ENCODE measurements at regions not wholly inside any gene's neighbourhood (a gene's known extent, or its start where the extent isn't known, plus 50 kb on each side); places are given as distances from the start of the nearest gene placed in this dataset.
A peak's percentile ranks its signal among the peaks of the same experiment; 100 is the strongest.

DNA sequence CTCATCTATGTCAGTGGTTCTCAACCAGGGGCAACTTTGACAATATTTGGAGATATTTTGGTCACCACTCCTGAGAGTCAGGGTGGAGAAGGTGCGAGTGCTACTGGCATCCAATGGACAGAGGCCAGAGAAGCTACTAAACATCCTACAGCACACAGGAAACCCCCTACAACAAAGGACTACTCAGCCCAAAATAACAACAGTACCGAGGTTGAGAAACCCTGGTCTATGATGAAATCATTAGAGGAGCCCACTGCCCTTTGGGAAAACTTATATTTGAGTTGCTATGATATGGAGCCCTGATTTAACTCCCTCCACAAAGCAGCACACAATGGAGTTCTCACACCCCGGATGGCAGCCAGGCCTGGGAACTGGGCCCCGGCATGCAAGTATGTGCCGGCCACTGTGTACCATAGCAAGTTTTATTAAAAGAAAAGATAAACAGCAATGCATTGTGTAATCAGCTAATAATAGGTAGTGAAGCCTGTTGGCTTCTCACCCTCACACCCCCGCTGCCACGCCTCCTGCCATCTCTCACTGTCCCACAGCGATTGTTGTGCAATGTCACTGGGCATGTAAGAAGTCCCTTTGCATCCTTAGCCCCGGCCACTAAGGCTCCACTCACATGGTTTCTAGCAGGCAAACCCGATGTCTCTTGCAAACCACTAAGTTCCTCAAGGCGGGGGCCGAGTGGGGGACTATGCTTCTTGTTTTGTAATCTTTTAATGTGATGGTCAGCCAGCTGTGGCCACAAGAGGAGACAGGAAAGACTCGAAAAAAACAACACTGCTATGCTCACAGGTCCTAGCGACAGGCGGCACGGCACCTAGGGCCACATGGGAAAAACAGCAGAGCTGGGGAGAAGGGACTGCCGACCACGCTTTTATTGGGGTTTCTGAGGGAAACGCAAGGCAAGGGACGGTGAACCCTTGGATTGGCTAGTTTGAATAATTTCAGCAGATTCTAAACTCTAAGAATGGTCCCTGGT lies 110.0 kb downstream of the AQP9 start:
- peak overlapping the region in 1 of 7 experiments; percentile 22 for H3K4me3 ChIP-seq (ENCODE audit: control insufficient read depth in 1 of 7, extremely low read depth in 1 of 7, insufficient read depth in 4 of 7, low read depth in 2 of 7, low read length in 6 of 7)
- ChIA-PET CTCF (no interaction called here), POLR2A (no interaction called here)
- H3K9me3 ChIP-seq (ENCODE audit: control extremely low read depth in 1 of 5, control insufficient read depth in 4 of 5, insufficient read depth in 2 of 5, low read depth in 1 of 5, low read length in 4 of 5) = peaks cover 0 to 3% (median 0%) of the 10 kb centered on the region in 5 experiments
- no peaks in the 10 kb centered on the region for H3K36me3 ChIP-seq (ENCODE audit: control insufficient read depth in 4 of 4, insufficient read depth in 4 of 4, low read length in 3 of 4)
- H3K27me3 ChIP-seq (replicated peaks in 2 of 5; ENCODE audit: control insufficient read depth in 4 of 5, insufficient read depth in 5 of 5, low read length in 4 of 5) = no peaks in the 10 kb centered on the region
- peak in 1 of 3 donors; percentile 17 for DNase-seq
- WGBS (ENCODE audit: insufficient coverage) = 91% methylated on average over 17 of the region's 20 CpGs
- H3K4me1 ChIP-seq (ENCODE audit: control extremely low read depth in 1 of 4, control insufficient read depth in 4 of 4, insufficient read depth in 4 of 4, low read length in 3 of 4) = peaks cover 0 to 37% (median 1%) of the 10 kb centered on the region in 4 experiments
- H3K27ac ChIP-seq (ENCODE audit: insufficient read depth in 1 of 2, low read depth in 1 of 2, low read length in 2 of 2, poor library complexity in 1 of 2, severe bottlenecking in 2 of 2) = no peak overlapping the region

DNA sequence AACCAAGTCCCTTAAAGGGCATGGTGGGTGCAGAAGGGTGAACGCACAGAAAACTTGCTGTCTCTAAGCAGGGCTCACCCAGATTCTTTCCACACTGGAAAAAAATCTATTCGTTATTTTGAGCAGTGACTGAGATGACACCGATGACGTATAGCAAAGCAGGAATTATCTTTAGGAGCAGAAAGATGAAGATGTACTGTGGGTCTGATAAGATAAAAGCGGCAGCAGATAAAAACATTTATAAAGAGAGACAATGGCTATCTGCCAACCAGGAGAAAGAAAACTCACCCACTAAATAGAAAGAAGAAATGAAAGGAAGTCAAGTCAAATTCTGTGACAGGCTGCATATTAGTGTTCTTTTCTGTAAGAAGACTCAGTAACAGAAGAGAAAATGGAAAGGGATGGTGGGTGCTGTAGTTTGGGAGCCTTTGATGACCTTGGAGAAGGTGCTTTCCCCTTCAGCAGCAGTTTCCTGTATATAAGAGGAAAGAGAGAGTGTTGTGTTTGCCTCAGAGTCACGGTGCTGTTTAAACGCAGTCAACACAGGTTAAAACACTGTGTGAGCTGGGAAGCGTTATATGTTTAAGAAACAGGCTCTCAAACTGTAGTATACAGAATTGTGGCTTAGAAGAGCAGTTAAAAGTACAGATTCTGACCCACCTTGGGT lies 111.6 kb downstream of the AQP9 start:
- H3K9me3 ChIP-seq (ENCODE audit: control extremely low read depth in 1 of 5, control insufficient read depth in 4 of 5, insufficient read depth in 2 of 5, low read depth in 1 of 5, low read length in 4 of 5) = peaks cover 0 to 3% (median 0%) of the 10 kb centered on the region in 5 experiments
- H3K27ac ChIP-seq (ENCODE audit: insufficient read depth in 1 of 2, low read depth in 1 of 2, low read length in 2 of 2, poor library complexity in 1 of 2, severe bottlenecking in 2 of 2) = no peak overlapping the region
- no peaks in the 10 kb centered on the region for H3K36me3 ChIP-seq (ENCODE audit: control insufficient read depth in 4 of 4, insufficient read depth in 4 of 4, low read length in 3 of 4)
- H3K4me1 ChIP-seq (ENCODE audit: control extremely low read depth in 1 of 4, control insufficient read depth in 4 of 4, insufficient read depth in 4 of 4, low read length in 3 of 4) = peaks cover 0 to 37% (median 1%) of the 10 kb centered on the region in 4 experiments
- WGBS (ENCODE audit: insufficient coverage) = 63% methylated on average over 4 of the region's 8 CpGs
- ChIA-PET POLR2A (no interaction called here), CTCF (no interaction called here)
- no peak for DNase-seq
- no peak overlapping the region for H3K4me3 ChIP-seq (ENCODE audit: control insufficient read depth in 1 of 7, extremely low read depth in 1 of 7, insufficient read depth in 4 of 7, low read depth in 2 of 7, low read length in 6 of 7)
- H3K27me3 ChIP-seq (replicated peaks in 2 of 5; ENCODE audit: control insufficient read depth in 4 of 5, insufficient read depth in 5 of 5, low read length in 4 of 5) = no peaks in the 10 kb centered on the region

DNA sequence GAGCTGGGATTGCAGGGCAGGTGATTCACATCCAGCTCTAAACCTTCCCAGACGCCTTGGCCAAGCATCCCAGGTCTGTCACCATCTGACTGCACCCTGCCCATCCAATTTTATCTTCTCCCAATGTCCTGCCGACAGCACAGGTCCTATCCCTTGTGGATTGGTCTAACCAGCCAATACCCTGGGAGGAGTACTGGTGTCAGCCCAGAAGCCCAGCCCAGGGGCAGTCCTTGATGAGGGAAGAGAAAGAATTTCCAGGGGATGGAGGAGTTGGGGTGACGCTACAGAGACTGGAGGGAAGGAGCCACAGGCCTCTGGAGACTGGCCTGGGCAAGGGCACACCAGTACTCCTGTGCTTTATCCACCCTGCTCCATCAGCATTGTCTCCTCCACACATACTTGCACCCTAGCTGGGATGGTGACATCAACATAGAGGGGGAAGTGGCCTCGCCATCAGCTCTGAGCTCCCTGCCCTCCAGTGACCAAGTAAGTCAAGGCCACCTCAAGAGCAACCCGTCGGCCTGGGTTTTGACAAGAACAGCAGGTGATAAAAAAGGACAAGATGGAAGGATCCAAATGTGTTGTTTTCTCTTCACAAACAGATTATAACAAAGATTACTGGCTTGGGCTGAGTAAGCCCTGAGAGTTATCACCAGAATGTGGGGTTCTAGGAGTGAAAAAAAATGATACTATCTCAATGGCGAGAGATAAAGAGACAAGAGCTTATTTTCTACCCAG lies 114.6 kb downstream of the AQP9 start:
- WGBS (ENCODE audit: insufficient coverage) = 100% methylated on average over 2 of the region's 7 CpGs
- no peak overlapping the region for H3K27ac ChIP-seq (ENCODE audit: insufficient read depth in 1 of 2, low read depth in 1 of 2, low read length in 2 of 2, poor library complexity in 1 of 2, severe bottlenecking in 2 of 2)
- DNase-seq = no peak
- H3K27me3 ChIP-seq (replicated peaks in 2 of 5; ENCODE audit: control insufficient read depth in 4 of 5, insufficient read depth in 5 of 5, low read length in 4 of 5) = no peaks in the 10 kb centered on the region
- ChIA-PET CTCF (interaction anchor here (0.5 to 1.5 kb wide), 2 partner anchors 17 to 1023 kb away, joined by 3 read pairs; no protein-coding TSS in a partner anchor), POLR2A (no interaction called here)
- peaks cover 0 to 19% (median 1%) of the 10 kb centered on the region in 4 experiments for H3K4me1 ChIP-seq (ENCODE audit: control extremely low read depth in 1 of 4, control insufficient read depth in 4 of 4, insufficient read depth in 4 of 4, low read length in 3 of 4)
- H3K4me3 ChIP-seq (ENCODE audit: control insufficient read depth in 1 of 7, extremely low read depth in 1 of 7, insufficient read depth in 4 of 7, low read depth in 2 of 7, low read length in 6 of 7) = no peak overlapping the region
- H3K9me3 ChIP-seq (ENCODE audit: control extremely low read depth in 1 of 5, control insufficient read depth in 4 of 5, insufficient read depth in 2 of 5, low read depth in 1 of 5, low read length in 4 of 5) = peaks cover 0 to 3% (median 2%) of the 10 kb centered on the region in 5 experiments
- H3K36me3 ChIP-seq (ENCODE audit: control insufficient read depth in 4 of 4, insufficient read depth in 4 of 4, low read length in 3 of 4) = no peaks in the 10 kb centered on the region

DNA sequence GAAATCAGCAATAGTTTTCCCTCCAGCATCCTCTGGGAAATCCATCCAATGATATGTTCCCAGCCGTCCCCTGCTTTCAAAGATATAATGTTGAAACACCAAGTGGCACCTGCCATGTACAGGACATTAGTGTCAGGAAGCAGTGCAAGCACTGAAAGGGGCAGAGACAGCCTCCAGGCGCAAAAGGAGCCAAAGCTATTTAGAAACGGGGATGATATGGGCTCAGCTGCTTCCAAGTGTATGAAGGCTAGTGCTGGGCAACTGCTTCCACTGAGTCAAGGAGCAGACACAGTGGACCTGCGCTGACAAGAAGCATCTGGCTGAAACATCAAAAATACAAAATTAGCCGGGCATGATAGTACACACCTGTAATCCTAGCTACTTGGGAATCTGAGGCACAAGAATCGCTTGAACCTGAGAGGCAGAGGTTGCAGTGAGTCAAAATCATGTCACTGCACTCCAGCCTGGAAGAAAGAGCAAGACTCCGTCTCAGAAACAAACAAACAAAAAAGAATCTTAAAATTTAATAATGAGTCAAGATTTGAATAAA lies 119.7 kb downstream of the AQP9 start:
- H3K4me3 ChIP-seq (ENCODE audit: control insufficient read depth in 1 of 7, extremely low read depth in 1 of 7, insufficient read depth in 4 of 7, low read depth in 2 of 7, low read length in 6 of 7) = no peak overlapping the region
- no peaks in the 10 kb centered on the region for H3K27me3 ChIP-seq (replicated peaks in 2 of 5; ENCODE audit: control insufficient read depth in 4 of 5, insufficient read depth in 5 of 5, low read length in 4 of 5)
- peaks cover 0 to 2% (median 0%) of the 10 kb centered on the region in 5 experiments for H3K9me3 ChIP-seq (ENCODE audit: control extremely low read depth in 1 of 5, control insufficient read depth in 4 of 5, insufficient read depth in 2 of 5, low read depth in 1 of 5, low read length in 4 of 5)
- POLR2A ChIA-PET = no interaction called here
- CTCF ChIA-PET = no interaction called here
- no peaks in the 10 kb centered on the region for H3K36me3 ChIP-seq (ENCODE audit: control insufficient read depth in 4 of 4, insufficient read depth in 4 of 4, low read length in 3 of 4)
- H3K4me1 ChIP-seq (ENCODE audit: control extremely low read depth in 1 of 4, control insufficient read depth in 4 of 4, insufficient read depth in 4 of 4, low read length in 3 of 4) = no peaks in the 10 kb centered on the region
- WGBS (ENCODE audit: insufficient coverage) = 98% methylated on average over 4 of the region's 7 CpGs
- H3K27ac ChIP-seq (ENCODE audit: insufficient read depth in 1 of 2, low read depth in 1 of 2, low read length in 2 of 2, poor library complexity in 1 of 2, severe bottlenecking in 2 of 2) = no peak overlapping the region
- DNase-seq = no peak

DNA sequence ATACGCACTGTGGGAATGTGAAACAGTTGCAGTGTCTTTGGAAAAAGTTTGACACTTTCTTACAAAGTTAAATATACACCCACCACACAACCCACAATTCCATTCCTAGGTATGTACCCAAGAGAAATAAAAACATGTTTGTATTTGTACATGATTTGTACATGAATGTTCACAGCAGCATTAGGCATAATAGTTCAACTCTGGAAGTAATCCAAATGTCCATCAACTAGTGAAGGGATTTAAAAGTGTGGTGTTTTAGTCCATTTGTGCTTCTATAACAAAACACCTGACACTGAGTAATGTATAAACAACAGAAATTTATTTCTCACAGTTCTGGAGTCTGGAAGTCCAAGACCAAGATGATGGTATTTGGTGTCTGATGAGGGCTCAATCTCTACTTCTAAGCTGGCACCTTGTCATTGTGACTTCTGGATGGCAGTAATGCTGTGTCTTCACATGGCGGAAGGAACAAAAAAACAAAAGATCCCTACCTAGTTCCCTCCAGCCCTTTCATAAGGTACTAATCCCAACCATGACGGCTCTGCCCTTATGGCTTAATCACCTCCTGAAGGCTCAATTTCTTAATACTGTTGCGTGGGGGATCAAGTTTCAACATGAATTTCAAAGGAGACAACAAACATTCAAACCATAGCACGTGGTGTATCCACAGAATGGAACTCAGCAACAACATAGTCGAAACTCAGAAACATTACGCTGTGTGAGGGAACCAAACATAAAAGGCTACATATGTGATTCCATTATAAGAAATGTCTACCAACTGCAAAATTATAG lies 120.5 kb downstream of the AQP9 start:
- H3K27me3 ChIP-seq (replicated peaks in 2 of 5; ENCODE audit: control insufficient read depth in 4 of 5, insufficient read depth in 5 of 5, low read length in 4 of 5) = no peaks in the 10 kb centered on the region
- no peaks in the 10 kb centered on the region for H3K4me1 ChIP-seq (ENCODE audit: control extremely low read depth in 1 of 4, control insufficient read depth in 4 of 4, insufficient read depth in 4 of 4, low read length in 3 of 4)
- 100% methylated on average over 3 of the region's 7 CpGs for WGBS (ENCODE audit: insufficient coverage)
- CTCF ChIA-PET = no interaction called here
- H3K36me3 ChIP-seq (ENCODE audit: control insufficient read depth in 4 of 4, insufficient read depth in 4 of 4, low read length in 3 of 4) = no peaks in the 10 kb centered on the region
- H3K27ac ChIP-seq (ENCODE audit: insufficient read depth in 1 of 2, low read depth in 1 of 2, low read length in 2 of 2, poor library complexity in 1 of 2, severe bottlenecking in 2 of 2) = no peak overlapping the region
- H3K4me3 ChIP-seq (ENCODE audit: control insufficient read depth in 1 of 7, extremely low read depth in 1 of 7, insufficient read depth in 4 of 7, low read depth in 2 of 7, low read length in 6 of 7) = no peak overlapping the region
- peaks cover 0 to 2% (median 0%) of the 10 kb centered on the region in 5 experiments for H3K9me3 ChIP-seq (ENCODE audit: control extremely low read depth in 1 of 5, control insufficient read depth in 4 of 5, insufficient read depth in 2 of 5, low read depth in 1 of 5, low read length in 4 of 5)
- POLR2A ChIA-PET = no interaction called here
- no peak for DNase-seq

DNA sequence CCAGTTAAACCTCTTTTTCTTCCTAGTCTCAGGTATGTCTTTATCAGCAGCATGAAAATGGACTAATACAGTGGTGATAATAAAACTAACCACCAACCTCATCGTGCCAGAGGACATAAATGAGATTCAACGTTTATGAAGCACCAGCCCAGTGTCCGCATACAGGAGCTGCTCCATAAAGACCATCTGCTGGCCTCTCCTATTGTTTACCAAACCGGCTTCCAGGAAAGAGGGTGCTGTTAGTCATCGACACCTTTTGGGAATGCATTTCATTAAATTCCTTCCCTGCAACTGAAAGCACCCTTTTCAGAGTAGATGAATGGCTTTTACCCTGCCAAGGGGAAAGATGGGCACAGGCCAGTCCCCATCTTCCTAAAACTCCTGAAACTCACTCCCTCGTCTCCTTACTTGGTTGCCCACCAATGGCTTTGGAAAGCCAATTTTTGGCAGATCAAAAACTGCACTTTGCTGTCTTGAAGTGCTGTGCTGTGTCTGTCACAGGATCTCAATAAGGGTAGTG lies 122.1 kb downstream of the AQP9 start:
- Histone ChIP-seq H3K36me3 (ENCODE audit: control insufficient read depth in 4 of 4, insufficient read depth in 4 of 4, low read length in 3 of 4) (no peaks in the 10 kb centered on the region), H3K4me1 (ENCODE audit: control extremely low read depth in 1 of 4, control insufficient read depth in 4 of 4, insufficient read depth in 4 of 4, low read length in 3 of 4) (peaks cover 0 to 5% (median 0%) of the 10 kb centered on the region in 4 experiments), H3K9me3 (ENCODE audit: control extremely low read depth in 1 of 5, control insufficient read depth in 4 of 5, insufficient read depth in 2 of 5, low read depth in 1 of 5, low read length in 4 of 5) (peaks cover 0 to 2% (median 0%) of the 10 kb centered on the region in 5 experiments), H3K27ac (ENCODE audit: insufficient read depth in 1 of 2, low read depth in 1 of 2, low read length in 2 of 2, poor library complexity in 1 of 2, severe bottlenecking in 2 of 2) (no peak overlapping the region), H3K4me3 (ENCODE audit: control insufficient read depth in 1 of 7, extremely low read depth in 1 of 7, insufficient read depth in 4 of 7, low read depth in 2 of 7, low read length in 6 of 7) (no peak overlapping the region), H3K27me3 (replicated peaks in 2 of 5; ENCODE audit: control insufficient read depth in 4 of 5, insufficient read depth in 5 of 5, low read length in 4 of 5) (no peaks in the 10 kb centered on the region)
- WGBS (ENCODE audit: insufficient coverage) = 97% methylated on average over 6 of the region's 6 CpGs
- no peak for DNase-seq
- ChIA-PET POLR2A (no interaction called here), CTCF (no interaction called here)

All from common myeloid progenitor, CD34-positive (primary cell).